ENCODE measurements at regions not wholly inside any gene's neighbourhood (a gene's known extent, or its start where the extent isn't known, plus 50 kb on each side); places are given as distances from the start of the nearest gene placed in this dataset.

- no peak overlapping the region for H3K4me3 ChIP-seq
- no peaks in the 10 kb centered on the region for H3K4me1 ChIP-seq (ENCODE audit: control insufficient read depth in 5 of 5, insufficient read depth in 5 of 5, low read length in 5 of 5)
- DNase-seq (no peak), ATAC-seq (ENCODE audit: insufficient read depth, low FRiP score) (no peak)
- H3K9me3 ChIP-seq (ENCODE audit: control insufficient read depth in 4 of 4, insufficient read depth in 3 of 4, low read length in 3 of 4) = peaks cover 0 to 5% (median 2%) of the 10 kb centered on the region in 4 donors
- no peak overlapping the region for H3K9ac ChIP-seq (ENCODE audit: insufficient read depth in 1 of 2, low read length in 2 of 2)
- no peak overlapping the region for H3K27ac ChIP-seq (ENCODE audit: low read depth in 1 of 2, low read length in 1 of 2)
- TF ChIP-seq CTCF (IDR thresholded peaks at IDR 0.05; ENCODE audit: control extremely low read depth, extremely low read depth) = no peak
- no peaks in the 10 kb centered on the region for H3K36me3 ChIP-seq (ENCODE audit: control insufficient read depth in 4 of 4, insufficient read depth in 4 of 4, low read length in 4 of 4)
- no peaks in the 10 kb centered on the region for H3K27me3 ChIP-seq (ENCODE audit: control insufficient read depth in 3 of 3, insufficient read depth in 3 of 3, low read length in 2 of 3)
Measured at GRCh38 chr5:82913971-82914370, 163.2 kb downstream of the TMEM167A start.

GRCh38 chr5:82912462-82912861 lies 164.7 kb downstream of the TMEM167A start:
- no peaks in the 10 kb centered on the region for H3K36me3 ChIP-seq (ENCODE audit: control insufficient read depth in 4 of 4, insufficient read depth in 4 of 4, low read length in 4 of 4)
- H3K9ac ChIP-seq (ENCODE audit: insufficient read depth in 1 of 2, low read length in 2 of 2) = no peak overlapping the region
- no peak overlapping the region for H3K27ac ChIP-seq (ENCODE audit: low read depth in 1 of 2, low read length in 1 of 2)
- WGBS, 2 donors = 83 to 87% methylated on average over 5 of the region's 5 CpGs
- no peak for TF ChIP-seq CTCF (IDR thresholded peaks at IDR 0.05; ENCODE audit: control extremely low read depth, extremely low read depth)
- ATAC-seq (ENCODE audit: insufficient read depth, low FRiP score) = no peak
- H3K9me3 ChIP-seq (ENCODE audit: control insufficient read depth in 4 of 4, insufficient read depth in 3 of 4, low read length in 3 of 4) = peaks cover 0 to 5% (median 2%) of the 10 kb centered on the region in 4 donors
- H3K27me3 ChIP-seq (ENCODE audit: control insufficient read depth in 3 of 3, insufficient read depth in 3 of 3, low read length in 2 of 3) = no peaks in the 10 kb centered on the region
- H3K4me1 ChIP-seq (ENCODE audit: control insufficient read depth in 5 of 5, insufficient read depth in 5 of 5, low read length in 5 of 5) = peaks cover 0 to 5% (median 0%) of the 10 kb centered on the region in 5 donors
- no peak overlapping the region for H3K4me3 ChIP-seq
- DNase-seq = no peak

DNA sequence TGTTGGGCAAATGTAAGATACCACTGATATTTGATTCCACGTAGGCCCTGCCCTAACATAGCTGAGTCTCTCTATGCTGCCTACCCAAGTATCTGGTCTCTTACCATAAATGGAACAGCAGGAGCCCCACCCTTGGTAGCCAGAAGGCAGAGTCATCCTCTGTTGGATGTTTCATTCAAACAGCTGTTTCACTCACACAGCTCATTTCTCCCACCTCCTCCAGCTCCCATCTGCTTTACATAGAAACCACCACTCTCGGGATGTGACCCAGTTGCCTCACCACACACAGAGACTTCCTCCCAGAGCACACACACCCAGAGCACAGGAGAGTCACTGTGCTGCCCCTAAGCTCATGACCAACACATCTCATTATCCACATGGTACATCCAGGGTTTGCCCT lies 165.3 kb downstream of the TMEM167A start:
- Histone ChIP-seq H3K9me3 (ENCODE audit: control insufficient read depth in 4 of 4, insufficient read depth in 3 of 4, low read length in 3 of 4) (peaks cover 0 to 3% (median 2%) of the 10 kb centered on the region in 4 donors), H3K4me1 (ENCODE audit: control insufficient read depth in 5 of 5, insufficient read depth in 5 of 5, low read length in 5 of 5) (peaks cover 0 to 5% (median 0%) of the 10 kb centered on the region in 5 donors), H3K27ac (ENCODE audit: low read depth in 1 of 2, low read length in 1 of 2) (no peak overlapping the region), H3K4me3 (no peak overlapping the region), H3K27me3 (ENCODE audit: control insufficient read depth in 3 of 3, insufficient read depth in 3 of 3, low read length in 2 of 3) (no peaks in the 10 kb centered on the region), H3K9ac (ENCODE audit: insufficient read depth in 1 of 2, low read length in 2 of 2) (no peak overlapping the region), H3K36me3 (ENCODE audit: control insufficient read depth in 4 of 4, insufficient read depth in 4 of 4, low read length in 4 of 4) (no peaks in the 10 kb centered on the region)
- WGBS, 2 donors = 65 to 79% methylated on average over 2 of the region's 2 CpGs
- no peak for TF ChIP-seq CTCF (IDR thresholded peaks at IDR 0.05; ENCODE audit: control extremely low read depth, extremely low read depth)
- DNase-seq = no peak
- ATAC-seq (ENCODE audit: insufficient read depth, low FRiP score) = no peak

GRCh38 chr5:82910905-82911304 lies 166.3 kb downstream of the TMEM167A start:
- H3K4me1 ChIP-seq (ENCODE audit: control insufficient read depth in 5 of 5, insufficient read depth in 5 of 5, low read length in 5 of 5) = peaks cover 0 to 10% (median 0%) of the 10 kb centered on the region in 5 donors
- no peak for DNase-seq
- no peak for TF ChIP-seq CTCF (IDR thresholded peaks at IDR 0.05; ENCODE audit: control extremely low read depth, extremely low read depth)

More at GRCh38 chr5:82910905-82911304, 166.3 kb downstream of the TMEM167A start:
- no peaks in the 10 kb centered on the region for H3K27me3 ChIP-seq (ENCODE audit: control insufficient read depth in 3 of 3, insufficient read depth in 3 of 3, low read length in 2 of 3)
- no peak overlapping the region for H3K9ac ChIP-seq (ENCODE audit: insufficient read depth in 1 of 2, low read length in 2 of 2)
- ATAC-seq (ENCODE audit: insufficient read depth, low FRiP score) = no peak
- no peak overlapping the region for H3K4me3 ChIP-seq
- no peaks in the 10 kb centered on the region for H3K36me3 ChIP-seq (ENCODE audit: control insufficient read depth in 4 of 4, insufficient read depth in 4 of 4, low read length in 4 of 4)
- peaks cover 0 to 3% (median 1%) of the 10 kb centered on the region in 4 donors for H3K9me3 ChIP-seq (ENCODE audit: control insufficient read depth in 4 of 4, insufficient read depth in 3 of 4, low read length in 3 of 4)
- no peak overlapping the region for H3K27ac ChIP-seq (ENCODE audit: low read depth in 1 of 2, low read length in 1 of 2)
